ENCODE measurements at regions not wholly inside any gene's neighbourhood (a gene's known extent, or its start where the extent isn't known, plus 50 kb on each side); places are given as distances from the start of the nearest gene placed in this dataset.

DNA sequence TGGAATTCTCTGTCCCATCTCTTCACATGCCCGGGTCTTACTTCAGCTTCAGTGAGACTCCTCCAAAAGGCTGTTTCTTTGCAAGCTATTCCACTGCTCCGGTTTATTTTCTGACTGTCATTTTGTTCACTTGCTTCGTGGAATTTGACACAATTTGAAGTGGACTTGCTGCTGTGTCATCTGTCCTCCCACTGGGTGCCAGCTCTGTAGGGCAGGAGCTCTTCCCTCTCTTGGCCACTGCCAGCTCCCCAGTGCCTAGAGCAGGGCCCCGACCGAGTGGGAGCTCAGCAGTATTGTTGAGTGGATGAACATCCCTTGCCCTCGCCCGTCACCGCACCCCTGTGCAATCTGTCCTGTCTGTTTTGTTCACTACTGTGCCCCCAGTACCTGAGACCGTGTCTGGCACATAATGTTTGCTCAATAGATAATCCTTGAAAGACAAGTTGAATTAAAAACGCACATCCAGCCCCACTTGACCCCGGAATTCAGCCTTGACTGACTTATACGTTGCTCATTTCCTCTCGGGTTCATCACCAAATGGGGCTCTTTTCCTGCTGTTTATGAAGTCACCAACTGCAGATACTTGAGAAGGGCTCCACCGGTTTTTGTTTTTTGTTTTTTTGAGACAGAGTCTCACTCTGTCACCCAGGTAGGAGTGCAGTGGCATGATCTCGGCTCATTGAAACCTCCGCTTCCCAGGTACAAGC, 170.3 kb upstream of the KCNG1 start:
- Histone ChIP-seq H3K27me3 (ENCODE audit: control insufficient read depth in 2 of 2, insufficient read depth in 2 of 2, low read length in 2 of 2) (peaks cover 0 to 2% of the 10 kb centered on the region in 2 experiments), H3K79me2 (ENCODE audit: control insufficient read depth, insufficient read depth, low read length) (no peaks in the 10 kb centered on the region), H3K9ac (replicated peaks; ENCODE audit: extremely low read depth, insufficient read depth, low read length) (no peak overlapping the region), H3K4me2 (ENCODE audit: insufficient read depth, low read length) (peak overlapping the region; percentile 45), H3K27ac (ENCODE audit: insufficient read depth, low read depth, low read length) (no peak overlapping the region), H3K9me3 (replicated peaks; ENCODE audit: control insufficient read depth, insufficient read depth, low read length) (no peaks in the 10 kb centered on the region), H2AFZ (ENCODE audit: low read depth, low read length) (peak overlapping the region; percentile 28), H3K4me1 (ENCODE audit: control insufficient read depth, extremely low read depth, insufficient read depth, low read length) (peaks cover 12% of the 10 kb centered on the region), H3K36me3 (ENCODE audit: control insufficient read depth in 2 of 2, extremely low read depth in 1 of 2, insufficient read depth in 2 of 2, low read length in 2 of 2) (no peaks in the 10 kb centered on the region), H3K9me1 (replicated peaks; ENCODE audit: control insufficient read depth, extremely low read depth, insufficient read depth, low read length) (no peaks in the 10 kb centered on the region), H4K20me1 (replicated peaks; ENCODE audit: control insufficient read depth, extremely low read depth, insufficient read depth, low read length) (no peaks in the 10 kb centered on the region), H3K4me3 (replicated peaks in 1 of 3; ENCODE audit: insufficient read depth in 1 of 3, low read depth in 1 of 3, low read length in 3 of 3) (no peak overlapping the region)
- no TSS peak for BruUV-seq (replicated peaks)
- intact Hi-C loops (cut with micrococcal nuclease) (no loop called here), dilution Hi-C loops (cut with MboI; ENCODE audit: extremely low pct_ligation_motif_present, low sequenced_read_pairs) (no loop called here)
- no peak for TF ChIP-seq GATA2 (IDR thresholded peaks at IDR 0.05; ENCODE audit: insufficient read depth, insufficient read length, low read depth, low read length)
- TF ChIP-seq FOS (IDR thresholded peaks at IDR 0.05; ENCODE audit: borderline replicate concordance, insufficient read depth, low read length): peak; percentile 61
- TF ChIP-seq POLR2A (IDR thresholded peaks at IDR 0.05; ENCODE audit: low read depth, low read length): no peak
- TF ChIP-seq JUN (IDR thresholded peaks at IDR 0.05; ENCODE audit: borderline replicate concordance, insufficient read depth, insufficient read length, low read depth): peak; percentile 16
- TF ChIP-seq POLR2AphosphoS5 (IDR thresholded peaks at IDR 0.05; ENCODE audit: insufficient read depth, low read depth, low read length): peak; percentile 29
- no peak for TF ChIP-seq EZH2 (IDR thresholded peaks at IDR 0.05; ENCODE audit: borderline replicate concordance, low read depth, low read length, severe bottlenecking)
- no peak for TF ChIP-seq MYC (IDR thresholded peaks at IDR 0.05; ENCODE audit: low read depth, low read length)
- TF ChIP-seq, protein P1, sequence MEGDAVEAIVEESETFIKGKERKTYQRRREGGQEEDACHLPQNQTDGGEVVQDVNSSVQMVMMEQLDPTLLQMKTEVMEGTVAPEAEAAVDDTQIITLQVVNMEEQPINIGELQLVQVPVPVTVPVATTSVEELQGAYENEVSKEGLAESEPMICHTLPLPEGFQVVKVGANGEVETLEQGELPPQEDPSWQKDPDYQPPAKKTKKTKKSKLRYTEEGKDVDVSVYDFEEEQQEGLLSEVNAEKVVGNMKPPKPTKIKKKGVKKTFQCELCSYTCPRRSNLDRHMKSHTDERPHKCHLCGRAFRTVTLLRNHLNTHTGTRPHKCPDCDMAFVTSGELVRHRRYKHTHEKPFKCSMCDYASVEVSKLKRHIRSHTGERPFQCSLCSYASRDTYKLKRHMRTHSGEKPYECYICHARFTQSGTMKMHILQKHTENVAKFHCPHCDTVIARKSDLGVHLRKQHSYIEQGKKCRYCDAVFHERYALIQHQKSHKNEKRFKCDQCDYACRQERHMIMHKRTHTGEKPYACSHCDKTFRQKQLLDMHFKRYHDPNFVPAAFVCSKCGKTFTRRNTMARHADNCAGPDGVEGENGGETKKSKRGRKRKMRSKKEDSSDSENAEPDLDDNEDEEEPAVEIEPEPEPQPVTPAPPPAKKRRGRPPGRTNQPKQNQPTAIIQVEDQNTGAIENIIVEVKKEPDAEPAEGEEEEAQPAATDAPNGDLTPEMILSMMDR (IDR thresholded peaks at IDR 0.05; ENCODE audit: extremely low read depth in 1 of 2, insufficient read depth in 1 of 2, low read depth in 1 of 2, low read length in 2 of 2): no peak
- TF ChIP-seq MAX (IDR thresholded peaks at IDR 0.05; ENCODE audit: insufficient read depth, insufficient read length): no peak
- peak; percentile 75 for FAIRE-seq
- CTCF ChIA-PET: no interaction called here
- POLR2A ChIA-PET: no interaction called here
- peak; percentile 32 for DNase-seq (ENCODE audit: low read depth, low spot score)
